ENCODE measurements at regions not wholly inside any gene's neighbourhood (a gene's known extent, or its start where the extent isn't known, plus 50 kb on each side); places are given as distances from the start of the nearest gene placed in this dataset.

- TF ChIP-seq ZBTB40 (IDR thresholded peaks at IDR 0.05), result no peak
- no peak for TF ChIP-seq ZBTB40 (CRISPR knock-in tag; IDR thresholded peaks at IDR 0.05)
- TF ChIP-seq ATF7 (IDR thresholded peaks at IDR 0.05), result no peak
- TF ChIP-seq ATF7 (CRISPR knock-in tag; IDR thresholded peaks at IDR 0.05), result no peak
- no peak for TF ChIP-seq ADNP (CRISPR knock-in tag; IDR thresholded peaks at IDR 0.05)
- TF ChIP-seq FOXO4 (CRISPR knock-in tag; conservative IDR thresholded peaks at IDR 0.05), result no peak
- no peak for TF ChIP-seq FUBP1 (CRISPR knock-in tag; IDR thresholded peaks at IDR 0.05; ENCODE audit: borderline replicate concordance)
Observed at GRCh38 chr2:237011206-237011795, 74.4 kb upstream of the COPS8 start (continued).

All from HepG2 (cell line).